OCI-LY3 (cell line): ENCODE measurements at regions not wholly inside any gene's neighbourhood (a gene's known extent, or its start where the extent isn't known, plus 50 kb on each side); places are given as distances from the start of the nearest gene placed in this dataset.

ENCODE experiments used
- H2AFZ ChIP-seq: fragments of 200-600, 300-600 bp; shearing (Covaris generic); 2 replicates; pipeline ENCODE4 v1.6.0; 2014; ENCODE audit warnings: antibody characterized with exemption, low read depth, low read length
- H3K27ac ChIP-seq: fragments of 200-600, 300-600 bp; sonication (generic); 2 replicates; pipeline ENCODE4 v1.5.1; 2014; ENCODE audit warnings: mild to moderate bottlenecking, low read length, moderate library complexity, mixed read lengths
- H3K27me3 ChIP-seq: fragments of 200-600, 300-600 bp; sonication (generic); 2 replicates; pipeline ENCODE4 v1.6.1; 2014; ENCODE audit warnings: low read depth, low read length, mixed read lengths
- H3K36me3 ChIP-seq: fragments of 200-600, 300-600 bp; sonication (generic); replicated peaks from 2 replicates; pipeline ENCODE3; 2014; ENCODE audit warnings: low read depth, low read length, mixed read lengths
- H3K4me1 ChIP-seq: fragments of 300-600, 200-600 bp; sonication (generic); 2 replicates; pipeline ENCODE4 v1.6.1; 2014; ENCODE audit warnings: low read length, mixed read lengths
- H3K4me2 ChIP-seq: fragments of 200-600, 300-600 bp; sonication (generic); 2 replicates; pipeline ENCODE4 v1.6.1; 2014; ENCODE audit warnings: low read length, mixed read lengths
- H3K4me3 ChIP-seq: fragments of 300-600, 200-600 bp; sonication (generic); 2 replicates; pipeline ENCODE4 v1.5.1; 2014; ENCODE audit warnings: antibody characterized with exemption, mild to moderate bottlenecking, low read length, moderate library complexity
- H3K79me2 ChIP-seq: fragments of 300-600, 200-600 bp; shearing (Covaris generic); 2 replicates; pipeline ENCODE4 v1.6.1; 2014; ENCODE audit warnings: mild to moderate bottlenecking, low read length, mixed read lengths
- H3K9ac ChIP-seq: fragments of 300-600, 200-600 bp; shearing (Covaris generic); 2 replicates; pipeline ENCODE4 v1.6.0; 2014; ENCODE audit warnings: mild to moderate bottlenecking, low read length, moderate library complexity
- H3K9me3 ChIP-seq: fragments of 200-600, 300-600 bp; shearing (Covaris generic); 2 replicates; pipeline ENCODE4 v1.6.1; 2014; ENCODE audit warnings: low read length, mixed read lengths; ENCODE audit not compliant: insufficient read depth
- H4K20me1 ChIP-seq: fragments of 200-600, 300-600 bp; sonication (generic); 2 replicates; pipeline ENCODE4 v1.6.1; 2016; ENCODE audit warnings: low read length, mixed read lengths; ENCODE audit not compliant: insufficient read depth
- CTCF ChIP-seq: fragments of 200-600, 300-600 bp; sonication (generic); IDR thresholded peaks from 2 replicates; pipeline ENCODE4 v1.5.1; 2014; ENCODE audit warnings: antibody characterized with exemption, low read length, low read depth
- EZH2phosphoT487 ChIP-seq: fragments of 200-600 bp; shearing (Covaris generic); IDR thresholded peaks from 2 replicates; pipeline ENCODE4 v1.6.1; 2018; ENCODE audit warnings: antibody characterized with exemption, mixed run types, low read depth

GRCh38 chr4:110945600-110945999, 322.7 kb upstream of the PITX2 start:
- no peaks in the 10 kb centered on the region for H3K79me2 ChIP-seq
- no peak overlapping the region for H3K9ac ChIP-seq
- TF ChIP-seq EZH2phosphoT487: no peak
- TF ChIP-seq CTCF: no peak
- no peaks in the 10 kb centered on the region for H4K20me1 ChIP-seq
- H3K4me2 ChIP-seq: no peak overlapping the region
- no peaks in the 10 kb centered on the region for H3K9me3 ChIP-seq
- no peaks in the 10 kb centered on the region for H3K36me3 ChIP-seq
- H3K4me3 ChIP-seq: no peak overlapping the region
- H3K27me3 ChIP-seq: no peaks in the 10 kb centered on the region
- no peak overlapping the region for H2AFZ ChIP-seq
- H3K4me1 ChIP-seq: no peaks in the 10 kb centered on the region
- no peak overlapping the region for H3K27ac ChIP-seq

GRCh38 chr4:110949542-110949941, 326.7 kb upstream of the PITX2 start:
- H2AFZ ChIP-seq: no peak overlapping the region
- no peaks in the 10 kb centered on the region for H3K36me3 ChIP-seq
- no peaks in the 10 kb centered on the region for H3K79me2 ChIP-seq
- no peaks in the 10 kb centered on the region for H3K4me1 ChIP-seq
- TF ChIP-seq EZH2phosphoT487: no peak
- TF ChIP-seq CTCF: no peak
- H3K4me2 ChIP-seq: no peak overlapping the region
- H3K9me3 ChIP-seq: no peaks in the 10 kb centered on the region
- H3K27me3 ChIP-seq: no peaks in the 10 kb centered on the region
- H3K27ac ChIP-seq: no peak overlapping the region
- no peaks in the 10 kb centered on the region for H4K20me1 ChIP-seq
- no peak overlapping the region for H3K9ac ChIP-seq
- no peak overlapping the region for H3K4me3 ChIP-seq

GRCh38 chr4:110950731-110951130, 327.9 kb upstream of the PITX2 start:
- no peak for TF ChIP-seq EZH2phosphoT487
- no peak for TF ChIP-seq CTCF
- Histone ChIP-seq H2AFZ (no peak overlapping the region), H3K27ac (no peak overlapping the region), H3K27me3 (no peaks in the 10 kb centered on the region), H3K4me1 (no peaks in the 10 kb centered on the region), H3K4me2 (no peak overlapping the region), H4K20me1 (no peaks in the 10 kb centered on the region), H3K79me2 (no peaks in the 10 kb centered on the region), H3K9me3 (no peaks in the 10 kb centered on the region), H3K36me3 (no peaks in the 10 kb centered on the region), H3K9ac (no peak overlapping the region), H3K4me3 (no peak overlapping the region)

GRCh38 chr4:110953191-110953590, 330.3 kb upstream of the PITX2 start:
- Histone ChIP-seq H3K36me3 (no peaks in the 10 kb centered on the region), H3K9me3 (no peaks in the 10 kb centered on the region), H3K9ac (no peak overlapping the region), H3K4me3 (no peak overlapping the region), H3K27ac (no peak overlapping the region), H2AFZ (no peak overlapping the region), H3K4me1 (no peaks in the 10 kb centered on the region), H3K79me2 (no peaks in the 10 kb centered on the region), H3K27me3 (no peaks in the 10 kb centered on the region), H4K20me1 (no peaks in the 10 kb centered on the region), H3K4me2 (no peak overlapping the region)
- TF ChIP-seq CTCF: no peak
- no peak for TF ChIP-seq EZH2phosphoT487
